ENCODE measurements at regions not wholly inside any gene's neighbourhood (a gene's known extent, or its start where the extent isn't known, plus 50 kb on each side); places are given as distances from the start of the nearest gene placed in this dataset.

GRCh38 chr3:5690490-5690889, 503.0 kb downstream of the EDEM1 start:
- Mint-ChIP-seq H3K4me1 (no peaks in the 10 kb centered on the region), H3K4me3 (no peak overlapping the region), H3K9me3 (peaks cover 7 to 31% (median 17%) of the 10 kb centered on the region in 11 donors), H3K27ac (no peak overlapping the region), H3K36me3 (peaks cover 0 to 10% (median 0%) of the 10 kb centered on the region in 5 donors), H3K27me3 (peaks cover 0 to 21% (median 0%) of the 10 kb centered on the region in 5 donors)
- Histone ChIP-seq H3K9me3 (ENCODE audit: control insufficient read depth in 2 of 3, low read length in 3 of 3) (peaks cover 0 to 11% (median 0%) of the 10 kb centered on the region in 3 experiments), H3K27ac (ENCODE audit: low read depth, low read length) (no peak overlapping the region), H3K4me1 (ENCODE audit: control insufficient read depth in 2 of 2, insufficient read depth in 2 of 2, low read length in 2 of 2) (no peaks in the 10 kb centered on the region), H3K4me3 (ENCODE audit: low read length) (no peak overlapping the region), H3K36me3 (ENCODE audit: control insufficient read depth in 2 of 3, insufficient read depth in 3 of 3, low read length in 3 of 3) (no peaks in the 10 kb centered on the region), H3K27me3 (ENCODE audit: control insufficient read depth in 2 of 2, insufficient read depth in 2 of 2, low read length in 2 of 2) (no peaks in the 10 kb centered on the region)
- CTCF ChIA-PET = no interaction called here
- intact Hi-C loops (cut with micrococcal nuclease) = no loop called here
- POLR2A ChIA-PET = no interaction called here
- no peak for DNase-seq
- ATAC-seq = no peak

- Histone ChIP-seq H3K36me3 (ENCODE audit: control insufficient read depth in 2 of 3, insufficient read depth in 3 of 3, low read length in 3 of 3) (no peaks in the 10 kb centered on the region), H3K9me3 (ENCODE audit: control insufficient read depth in 2 of 3, low read length in 3 of 3) (peaks cover 0 to 11% (median 0%) of the 10 kb centered on the region in 3 experiments), H3K4me1 (ENCODE audit: control insufficient read depth in 2 of 2, insufficient read depth in 2 of 2, low read length in 2 of 2) (no peaks in the 10 kb centered on the region), H3K27me3 (ENCODE audit: control insufficient read depth in 2 of 2, insufficient read depth in 2 of 2, low read length in 2 of 2) (no peaks in the 10 kb centered on the region), H3K27ac (ENCODE audit: low read depth, low read length) (no peak overlapping the region), H3K4me3 (ENCODE audit: low read length) (no peak overlapping the region)
- peaks cover 7 to 31% (median 17%) of the 10 kb centered on the region in 11 donors for H3K9me3 Mint-ChIP-seq
- no peak overlapping the region for H3K27ac Mint-ChIP-seq
- no peak overlapping the region for H3K4me3 Mint-ChIP-seq
- no peaks in the 10 kb centered on the region for H3K4me1 Mint-ChIP-seq
- peaks cover 0 to 17% (median 0%) of the 10 kb centered on the region in 5 donors for H3K27me3 Mint-ChIP-seq
- CTCF ChIA-PET = no interaction called here
- intact Hi-C loops (cut with micrococcal nuclease) = no loop called here
- DNase-seq (no peak), ATAC-seq (no peak)
- H3K36me3 Mint-ChIP-seq = peaks cover 0 to 6% (median 0%) of the 10 kb centered on the region in 5 donors
- POLR2A ChIA-PET = no interaction called here
These were observed 503.5 kb downstream of the EDEM1 start for GRCh38 chr3:5690904-5691532.

GRCh38 chr3:5692446-5692845, 504.9 kb downstream of the EDEM1 start:
- Mint-ChIP-seq H3K27ac (no peak overlapping the region), H3K4me3 (no peak overlapping the region), H3K4me1 (no peaks in the 10 kb centered on the region), H3K9me3 (peaks cover 7 to 31% (median 13%) of the 10 kb centered on the region in 11 donors), H3K36me3 (peaks cover 0 to 6% (median 0%) of the 10 kb centered on the region in 5 donors), H3K27me3 (peaks cover 0 to 5% (median 0%) of the 10 kb centered on the region in 5 donors)
- no peak for ATAC-seq
- Histone ChIP-seq H3K9me3 (ENCODE audit: control insufficient read depth in 2 of 3, low read length in 3 of 3) (peaks cover 0 to 11% (median 0%) of the 10 kb centered on the region in 3 experiments), H3K36me3 (ENCODE audit: control insufficient read depth in 2 of 3, insufficient read depth in 3 of 3, low read length in 3 of 3) (no peaks in the 10 kb centered on the region), H3K4me3 (ENCODE audit: low read length) (no peak overlapping the region), H3K4me1 (ENCODE audit: control insufficient read depth in 2 of 2, insufficient read depth in 2 of 2, low read length in 2 of 2) (no peaks in the 10 kb centered on the region), H3K27ac (ENCODE audit: low read depth, low read length) (no peak overlapping the region), H3K27me3 (ENCODE audit: control insufficient read depth in 2 of 2, insufficient read depth in 2 of 2, low read length in 2 of 2) (no peaks in the 10 kb centered on the region)
- no peak for DNase-seq
- intact Hi-C loops (cut with micrococcal nuclease) = no loop called here
- ChIA-PET CTCF (no interaction called here), POLR2A (no interaction called here)

GRCh38 chr3:5694266-5694665, 506.8 kb downstream of the EDEM1 start:
- ChIA-PET POLR2A (no interaction called here), CTCF (no interaction called here)
- peaks cover 0 to 6% (median 0%) of the 10 kb centered on the region in 5 donors for H3K36me3 Mint-ChIP-seq
- Histone ChIP-seq H3K9me3 (ENCODE audit: control insufficient read depth in 2 of 3, low read length in 3 of 3) (peaks cover 0 to 11% (median 0%) of the 10 kb centered on the region in 3 experiments), H3K27ac (ENCODE audit: low read depth, low read length) (no peak overlapping the region), H3K27me3 (ENCODE audit: control insufficient read depth in 2 of 2, insufficient read depth in 2 of 2, low read length in 2 of 2) (no peaks in the 10 kb centered on the region), H3K36me3 (ENCODE audit: control insufficient read depth in 2 of 3, insufficient read depth in 3 of 3, low read length in 3 of 3) (no peaks in the 10 kb centered on the region), H3K4me1 (ENCODE audit: control insufficient read depth in 2 of 2, insufficient read depth in 2 of 2, low read length in 2 of 2) (no peaks in the 10 kb centered on the region), H3K4me3 (ENCODE audit: low read length) (no peak overlapping the region)
- no peak for DNase-seq
- ATAC-seq = no peak
- no peak overlapping the region for H3K27ac Mint-ChIP-seq
- H3K4me3 Mint-ChIP-seq = no peak overlapping the region
- intact Hi-C loops (cut with micrococcal nuclease) = no loop called here
- H3K9me3 Mint-ChIP-seq = peaks cover 7 to 31% (median 13%) of the 10 kb centered on the region in 11 donors
- H3K4me1 Mint-ChIP-seq = no peaks in the 10 kb centered on the region
- H3K27me3 Mint-ChIP-seq = peaks cover 0 to 6% (median 0%) of the 10 kb centered on the region in 5 donors

- Mint-ChIP-seq H3K27ac (no peak overlapping the region), H3K9me3 (peaks cover 0 to 6% (median 0%) of the 10 kb centered on the region in 11 donors), H3K4me1 (no peaks in the 10 kb centered on the region), H3K36me3 (no peaks in the 10 kb centered on the region), H3K27me3 (peaks cover 0 to 7% (median 0%) of the 10 kb centered on the region in 5 donors), H3K4me3 (no peak overlapping the region)
- H3K9me3 ChIP-seq (ENCODE audit: control insufficient read depth in 2 of 3, low read length in 3 of 3) = no peaks in the 10 kb centered on the region
- H3K36me3 ChIP-seq (ENCODE audit: control insufficient read depth in 2 of 3, insufficient read depth in 3 of 3, low read length in 3 of 3) = no peaks in the 10 kb centered on the region
- H3K27me3 ChIP-seq (ENCODE audit: control insufficient read depth in 2 of 2, insufficient read depth in 2 of 2, low read length in 2 of 2) = no peaks in the 10 kb centered on the region
- DNase-seq (no peak), ATAC-seq (no peak)
- H3K27ac ChIP-seq (ENCODE audit: low read depth, low read length) = no peak overlapping the region
- no peaks in the 10 kb centered on the region for H3K4me1 ChIP-seq (ENCODE audit: control insufficient read depth in 2 of 2, insufficient read depth in 2 of 2, low read length in 2 of 2)
- ChIA-PET CTCF (no interaction called here), POLR2A (no interaction called here)
- intact Hi-C loops (cut with micrococcal nuclease) = no loop called here
- H3K4me3 ChIP-seq (ENCODE audit: low read length) = no peak overlapping the region
These were observed 511.3 kb downstream of the EDEM1 start for GRCh38 chr3:5698851-5699250.

- Mint-ChIP-seq H3K4me3 (no peak overlapping the region), H3K4me1 (no peaks in the 10 kb centered on the region), H3K27me3 (peaks cover 0 to 7% (median 0%) of the 10 kb centered on the region in 5 donors), H3K27ac (no peak overlapping the region), H3K36me3 (no peaks in the 10 kb centered on the region), H3K9me3 (peaks cover 0 to 6% (median 0%) of the 10 kb centered on the region in 11 donors)
- H3K27ac ChIP-seq (ENCODE audit: low read depth, low read length) = no peak overlapping the region
- no peaks in the 10 kb centered on the region for H3K27me3 ChIP-seq (ENCODE audit: control insufficient read depth in 2 of 2, insufficient read depth in 2 of 2, low read length in 2 of 2)
- H3K36me3 ChIP-seq (ENCODE audit: control insufficient read depth in 2 of 3, insufficient read depth in 3 of 3, low read length in 3 of 3) = no peaks in the 10 kb centered on the region
- ChIA-PET CTCF (no interaction called here), POLR2A (no interaction called here)
- DNase-seq = no peak
- no peaks in the 10 kb centered on the region for H3K4me1 ChIP-seq (ENCODE audit: control insufficient read depth in 2 of 2, insufficient read depth in 2 of 2, low read length in 2 of 2)
- no peak for ATAC-seq
- intact Hi-C loops (cut with micrococcal nuclease) = no loop called here
- no peak overlapping the region for H3K4me3 ChIP-seq (ENCODE audit: low read length)
- H3K9me3 ChIP-seq (ENCODE audit: control insufficient read depth in 2 of 3, low read length in 3 of 3) = no peaks in the 10 kb centered on the region
These were observed 511.8 kb downstream of the EDEM1 start for GRCh38 chr3:5699313-5699712.

- DNase-seq = no peak
- H3K4me3 Mint-ChIP-seq = no peak overlapping the region
- H3K27me3 ChIP-seq (ENCODE audit: control insufficient read depth in 2 of 2, insufficient read depth in 2 of 2, low read length in 2 of 2) = no peaks in the 10 kb centered on the region
- ChIA-PET CTCF (no interaction called here), POLR2A (no interaction called here)
- intact Hi-C loops (cut with micrococcal nuclease) = no loop called here
- H3K9me3 ChIP-seq (ENCODE audit: control insufficient read depth in 2 of 3, low read length in 3 of 3) = no peaks in the 10 kb centered on the region
- peaks cover 0 to 7% (median 0%) of the 10 kb centered on the region in 5 donors for H3K27me3 Mint-ChIP-seq
- H3K27ac Mint-ChIP-seq = no peak overlapping the region
- ATAC-seq = no peak
- no peaks in the 10 kb centered on the region for H3K4me1 Mint-ChIP-seq
- H3K9me3 Mint-ChIP-seq = peaks cover 0 to 6% (median 0%) of the 10 kb centered on the region in 11 donors
- H3K27ac ChIP-seq (ENCODE audit: low read depth, low read length) = no peak overlapping the region
- H3K4me1 ChIP-seq (ENCODE audit: control insufficient read depth in 2 of 2, insufficient read depth in 2 of 2, low read length in 2 of 2) = no peaks in the 10 kb centered on the region
- no peaks in the 10 kb centered on the region for H3K36me3 Mint-ChIP-seq
- H3K36me3 ChIP-seq (ENCODE audit: control insufficient read depth in 2 of 3, insufficient read depth in 3 of 3, low read length in 3 of 3) = no peaks in the 10 kb centered on the region
- H3K4me3 ChIP-seq (ENCODE audit: low read length) = no peak overlapping the region
These were observed 512.3 kb downstream of the EDEM1 start for GRCh38 chr3:5699811-5700210.

Data from naive thymus-derived CD4-positive, alpha-beta T cell (primary cell).